Neural progenitor cell (in vitro differentiated cells): ENCODE measurements at regions not wholly inside any gene's neighbourhood (a gene's known extent, or its start where the extent isn't known, plus 50 kb on each side); places are given as distances from the start of the nearest gene placed in this dataset.
A peak's percentile ranks its signal among the peaks of the same experiment; 100 is the strongest.

Experiments used
- DNase-seq: peaks from one replicate; pipeline ENCODE4 v3.0.0-alpha.2; 2016; ENCODE audit warnings: low spot score
- H2AFZ ChIP-seq: fragments of 200-600 bp; sonication (generic); replicated peaks from 2 replicates; pipeline ENCODE4 v1.6.1; 2016; ENCODE audit warnings: antibody characterized with exemption
- H3F3A ChIP-seq: fragments of 200-600 bp; sonication (generic); 2 replicates; pipeline ENCODE4 v1.6.1; 2016; ENCODE audit warnings: antibody characterized with exemption, low read depth
- H3K27ac ChIP-seq: fragments of 200-600 bp; sonication (generic); 2 replicates; pipeline ENCODE4 v1.5.1; 2016; ENCODE audit warnings: mild to moderate bottlenecking
- H3K27me3 ChIP-seq: fragments of 200-600 bp; sonication (generic); 2 replicates; pipeline ENCODE4 v1.6.1; 2016; ENCODE audit warnings: mild to moderate bottlenecking, moderate library complexity
- H3K36me3 ChIP-seq: fragments of 200-600 bp; sonication (generic); 2 replicates; pipeline ENCODE4 v1.5.1; 2016
- H3K4me1 ChIP-seq: fragments of 200-600 bp; sonication (generic); 2 replicates; pipeline ENCODE4 v1.6.1; 2016; ENCODE audit warnings: mixed run types
- H3K4me2 ChIP-seq: fragments of 200-600 bp; sonication (generic); 2 replicates; pipeline ENCODE4 v1.6.1; 2016
- H3K4me3 ChIP-seq: fragments of 200-600 bp; sonication (generic); 2 replicates; pipeline ENCODE4 v1.5.1; 2016
- H3K79me2 ChIP-seq: fragments of 200-600 bp; sonication (generic); 2 replicates; pipeline ENCODE4 v1.6.1; 2016; ENCODE audit warnings: low read depth
- H3K9ac ChIP-seq: fragments of 200-600 bp; sonication (generic); 2 replicates; pipeline ENCODE4 v1.6.1; 2016
- H3K9me3 ChIP-seq: fragments of 200-600 bp; sonication (generic); 2 replicates; pipeline ENCODE4 v1.5.1; 2016; ENCODE audit warnings: low read depth
- H4K20me1 ChIP-seq: fragments of 200-600 bp; sonication (generic); 2 replicates; pipeline ENCODE4 v1.6.1; 2016; ENCODE audit warnings: low read depth
- H3K27ac Mint-ChIP-seq: 3 replicates; pipeline ENCODE4 v1.8.0; 2021; ENCODE audit warnings: mixed read lengths
- H3K27me3 Mint-ChIP-seq: 2 replicates; pipeline ENCODE4 v1.8.0; 2022; ENCODE audit warnings: low read depth, mild to moderate bottlenecking, inconsistent platforms, moderate library complexity, mixed read lengths; ENCODE audit not compliant: insufficient read depth
- H3K36me3 Mint-ChIP-seq: 3 replicates; pipeline ENCODE4 v1.8.0; 2021; ENCODE audit warnings: mixed read lengths
- H3K4me1 Mint-ChIP-seq: 3 replicates; pipeline ENCODE4 v1.8.0; 2021; ENCODE audit warnings: mixed read lengths
- H3K4me3 Mint-ChIP-seq: 3 replicates; pipeline ENCODE4 v1.8.0; 2021; ENCODE audit warnings: mild to moderate bottlenecking, moderate library complexity, mixed read lengths
- H3K9me3 Mint-ChIP-seq: 3 replicates; pipeline ENCODE4 v1.8.0; 2020; ENCODE audit warnings: mixed read lengths
- CTCF ChIP-seq: fragments of 200-600 bp; sonication (generic); IDR thresholded peaks from 2 replicates; pipeline ENCODE4 v1.5.1; 2017; ENCODE audit warnings: antibody characterized with exemption, mild to moderate bottlenecking
- EZH2 ChIP-seq: fragments of 200-600 bp; sonication (generic); IDR thresholded peaks from 2 replicates; pipeline ENCODE4 v1.6.1; 2017; ENCODE audit warnings: antibody characterized with exemption, mild to moderate bottlenecking, moderate library complexity
- EZH2phosphoT487 ChIP-seq: fragments of 200-600 bp; sonication (generic); IDR thresholded peaks from 2 replicates; pipeline ENCODE4 v1.6.1; 2017; ENCODE audit warnings: antibody characterized with exemption

- peak overlapping the region; percentile 52 for H3K4me2 ChIP-seq
- no peak overlapping the region for H3K4me3 ChIP-seq
- Mint-ChIP-seq H3K4me1 (peaks cover 21% of the 10 kb centered on the region), H3K4me3 (peak overlapping the region; percentile 28), H3K27ac (no peak overlapping the region), H3K9me3 (no peaks in the 10 kb centered on the region), H3K36me3 (no peaks in the 10 kb centered on the region), H3K27me3 (peaks cover 7% of the 10 kb centered on the region)
- H3K4me1 ChIP-seq = peaks cover 10% of the 10 kb centered on the region
- no peaks in the 10 kb centered on the region for H3K79me2 ChIP-seq
- no peak for DNase-seq
- no peak overlapping the region for H3K9ac ChIP-seq
- no peak overlapping the region for H2AFZ ChIP-seq
- H3K9me3 ChIP-seq = no peaks in the 10 kb centered on the region
- TF ChIP-seq EZH2phosphoT487 (no peak), CTCF (no peak), EZH2 (no peak)
- no peaks in the 10 kb centered on the region for H3K27me3 ChIP-seq
- H4K20me1 ChIP-seq = no peaks in the 10 kb centered on the region
- H3K36me3 ChIP-seq = no peaks in the 10 kb centered on the region
- H3K27ac ChIP-seq = no peak overlapping the region
- no peaks in the 10 kb centered on the region for H3F3A ChIP-seq
These were observed 87.7 kb downstream of the NSUN2 start for GRCh38 chr5:6545036-6545693.

GRCh38 chr5:6544561-6544935 lies 88.3 kb downstream of the NSUN2 start:
- peaks cover 21% of the 10 kb centered on the region for H3K4me1 Mint-ChIP-seq
- Histone ChIP-seq H3K4me3 (no peak overlapping the region), H3K9ac (no peak overlapping the region), H3K4me1 (peaks cover 10% of the 10 kb centered on the region), H3K4me2 (no peak overlapping the region), H3K79me2 (no peaks in the 10 kb centered on the region), H3K9me3 (no peaks in the 10 kb centered on the region), H3K27me3 (no peaks in the 10 kb centered on the region), H3F3A (no peaks in the 10 kb centered on the region), H2AFZ (no peak overlapping the region), H4K20me1 (no peaks in the 10 kb centered on the region), H3K36me3 (no peaks in the 10 kb centered on the region), H3K27ac (no peak overlapping the region)
- H3K4me3 Mint-ChIP-seq = no peak overlapping the region
- no peak for DNase-seq
- H3K36me3 Mint-ChIP-seq = no peaks in the 10 kb centered on the region
- TF ChIP-seq CTCF (no peak), EZH2phosphoT487 (no peak), EZH2 (no peak)
- no peaks in the 10 kb centered on the region for H3K9me3 Mint-ChIP-seq
- H3K27ac Mint-ChIP-seq = no peak overlapping the region
- peaks cover 7% of the 10 kb centered on the region for H3K27me3 Mint-ChIP-seq
